ENCODE measurements at regions not wholly inside any gene's neighbourhood (a gene's known extent, or its start where the extent isn't known, plus 50 kb on each side); places are given as distances from the start of the nearest gene placed in this dataset.

- no peak overlapping the region for H3K4me2 ChIP-seq
- H3K4me1 ChIP-seq (ENCODE audit: insufficient read depth) = no peaks in the 10 kb centered on the region
- H3K27me3 ChIP-seq = no peaks in the 10 kb centered on the region
- no peak overlapping the region for H3K27ac ChIP-seq
- H4K20me1 ChIP-seq (ENCODE audit: insufficient read depth, poor library complexity, severe bottlenecking) = no peaks in the 10 kb centered on the region
- no peak overlapping the region for H2AFZ ChIP-seq
- no peaks in the 10 kb centered on the region for H3K9me2 ChIP-seq (replicated peaks; ENCODE audit: insufficient read depth)
- no peaks in the 10 kb centered on the region for H3K9me3 ChIP-seq (ENCODE audit: low read depth)
- 99% methylated on average over 4 of the region's 4 CpGs for WGBS (ENCODE audit: low lambda C conversion rate, missing lambda C conversion rate)
- H3K4me3 ChIP-seq = no peak overlapping the region
- no peaks in the 10 kb centered on the region for H3K79me2 ChIP-seq
- no peak for TF ChIP-seq CTCF (IDR thresholded peaks at IDR 0.05; ENCODE audit: poor library complexity)
- TF ChIP-seq EZH2phosphoT487 (IDR thresholded peaks at IDR 0.05; ENCODE audit: low read depth, severe bottlenecking, unreplicated experiment) = no peak
- TF ChIP-seq EZH2 (IDR thresholded peaks at IDR 0.05; ENCODE audit: borderline replicate concordance) = no peak
- DNase-seq (ENCODE audit: low spot score) = no peak
- H3K36me3 ChIP-seq (replicated peaks; ENCODE audit: insufficient read depth, low read depth) = no peaks in the 10 kb centered on the region
Observed at GRCh38 chr2:203800783-203801182, 66.8 kb upstream of the CTLA4 start.

- H3K4me1 ChIP-seq (ENCODE audit: insufficient read depth) = no peaks in the 10 kb centered on the region
- no peaks in the 10 kb centered on the region for H4K20me1 ChIP-seq (ENCODE audit: insufficient read depth, poor library complexity, severe bottlenecking)
- H3K4me3 ChIP-seq = no peak overlapping the region
- H3K9me2 ChIP-seq (replicated peaks; ENCODE audit: insufficient read depth) = no peaks in the 10 kb centered on the region
- H3K4me2 ChIP-seq = no peak overlapping the region
- DNase-seq (ENCODE audit: low spot score) = no peak
- H3K27me3 ChIP-seq = no peaks in the 10 kb centered on the region
- no peak overlapping the region for H2AFZ ChIP-seq
- no peak overlapping the region for H3K27ac ChIP-seq
- TF ChIP-seq EZH2phosphoT487 (IDR thresholded peaks at IDR 0.05; ENCODE audit: low read depth, severe bottlenecking, unreplicated experiment) = no peak
- TF ChIP-seq CTCF (IDR thresholded peaks at IDR 0.05; ENCODE audit: poor library complexity) = no peak
- WGBS (ENCODE audit: low lambda C conversion rate, missing lambda C conversion rate) = 82% methylated on average over 7 of the region's 7 CpGs
- H3K36me3 ChIP-seq (replicated peaks; ENCODE audit: insufficient read depth, low read depth) = no peaks in the 10 kb centered on the region
- H3K9me3 ChIP-seq (ENCODE audit: low read depth) = no peaks in the 10 kb centered on the region
- no peaks in the 10 kb centered on the region for H3K79me2 ChIP-seq
Observed at GRCh38 chr2:203802342-203803052, 65.1 kb upstream of the CTLA4 start.

- TF ChIP-seq CTCF (IDR thresholded peaks at IDR 0.05; ENCODE audit: poor library complexity) (no peak), EZH2 (IDR thresholded peaks at IDR 0.05; ENCODE audit: borderline replicate concordance) (no peak), EZH2phosphoT487 (IDR thresholded peaks at IDR 0.05; ENCODE audit: low read depth, severe bottlenecking, unreplicated experiment) (no peak)
- 100% methylated on average over 1 of the region's 1 CpG for WGBS (ENCODE audit: low lambda C conversion rate, missing lambda C conversion rate)
- Histone ChIP-seq H2AFZ (no peak overlapping the region), H3K4me1 (ENCODE audit: insufficient read depth) (no peaks in the 10 kb centered on the region), H3K79me2 (no peaks in the 10 kb centered on the region), H3K27ac (no peak overlapping the region), H4K20me1 (ENCODE audit: insufficient read depth, poor library complexity, severe bottlenecking) (no peaks in the 10 kb centered on the region), H3K27me3 (no peaks in the 10 kb centered on the region), H3K9me3 (ENCODE audit: low read depth) (no peaks in the 10 kb centered on the region), H3K4me3 (no peak overlapping the region), H3K4me2 (no peak overlapping the region), H3K36me3 (replicated peaks; ENCODE audit: insufficient read depth, low read depth) (no peaks in the 10 kb centered on the region), H3K9me2 (replicated peaks; ENCODE audit: insufficient read depth) (no peaks in the 10 kb centered on the region)
- DNase-seq (ENCODE audit: low spot score) = no peak
Observed at GRCh38 chr2:203803053-203803429, 64.5 kb upstream of the CTLA4 start.
